Fibroblast of skin of back (primary cell): ENCODE measurements at regions not wholly inside any gene's neighbourhood (a gene's known extent, or its start where the extent isn't known, plus 50 kb on each side); places are given as distances from the start of the nearest gene placed in this dataset.
"Not testable (repeated sequence)": the region's sequence is repeated elsewhere in the genome, so short reads cannot be mapped to it uniquely, and the experiment has no call there.

Experiments used
- DNase-seq: peaks from one replicate; pipeline ENCODE4 v3.0.0-alpha.2; 2013

DNA sequence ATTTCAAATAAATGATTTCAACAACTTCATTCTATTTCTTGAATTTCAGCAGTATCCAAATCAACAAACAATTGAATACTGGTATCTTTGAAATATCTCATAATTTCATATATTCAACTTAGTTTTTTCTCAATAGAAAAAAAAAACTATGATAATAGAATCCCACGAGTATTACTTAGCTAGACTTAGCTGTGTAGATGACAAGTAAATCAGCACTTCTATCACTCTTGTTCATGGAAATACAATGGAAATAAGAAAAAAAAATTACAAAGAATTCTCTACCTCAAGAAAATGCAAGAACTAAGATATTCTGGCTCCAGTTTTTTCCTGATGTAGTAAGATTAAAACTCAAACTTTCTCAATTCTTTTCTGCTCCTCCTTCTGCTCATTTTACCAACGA, 256.2 kb upstream of the KYNU start:
- no peak for DNase-seq

GRCh38 chr2:142617461-142617860, 260.0 kb upstream of the KYNU start:
- no peak for DNase-seq

- no peak for DNase-seq
Measured at GRCh38 chr2:142615876-142616275, 261.6 kb upstream of the KYNU start.

- not testable (repeated sequence) for DNase-seq
Measured at GRCh38 chr2:142613193-142613592, 264.3 kb upstream of the KYNU start.

DNA sequence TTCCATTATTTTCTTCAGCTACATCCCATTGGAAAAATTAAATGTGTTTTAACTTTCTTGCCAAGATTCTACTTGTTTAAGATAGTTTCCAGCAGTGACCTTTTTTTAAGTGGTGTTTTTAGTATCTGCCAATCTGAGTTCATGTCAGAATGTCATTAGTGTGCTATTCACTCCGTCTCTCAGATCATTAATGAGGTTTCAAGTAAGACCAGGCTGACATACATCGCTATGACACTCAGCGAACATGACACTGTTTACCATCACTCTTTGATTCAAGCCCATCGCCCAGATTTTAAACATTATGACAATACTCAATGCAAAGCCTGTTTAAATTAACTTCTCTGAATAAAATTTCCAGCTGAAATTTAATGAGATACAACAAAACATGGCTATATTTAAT, 272.0 kb upstream of the KYNU start:
- DNase-seq: no peak

GRCh38 chr2:142603759-142604158, 273.7 kb upstream of the KYNU start:
- no peak for DNase-seq

- DNase-seq: no peak
Measured at GRCh38 chr2:142602418-142602989, 275.0 kb upstream of the KYNU start.

- no peak for DNase-seq
Measured at GRCh38 chr2:142601794-142602193, 275.7 kb upstream of the KYNU start.

DNA sequence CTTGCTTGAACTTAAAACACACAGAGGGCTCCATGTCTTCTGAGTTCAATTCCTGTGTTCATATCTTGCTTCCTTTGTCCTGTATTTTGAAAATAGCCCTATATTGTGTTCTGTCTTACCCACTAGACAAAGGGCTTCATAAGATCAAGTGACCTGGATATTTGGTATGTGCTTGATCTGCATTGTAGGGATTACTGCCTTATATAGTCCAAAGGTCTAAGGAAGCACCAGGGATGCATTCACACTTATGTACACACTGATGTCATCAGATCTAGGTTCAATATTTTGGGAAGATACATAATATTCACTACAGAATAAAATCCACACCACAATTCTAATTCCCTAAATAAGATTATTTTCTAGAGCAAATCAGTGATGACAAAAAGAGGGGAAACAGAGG, 278.0 kb upstream of the KYNU start:
- peak; percentile 31 for DNase-seq

DNA sequence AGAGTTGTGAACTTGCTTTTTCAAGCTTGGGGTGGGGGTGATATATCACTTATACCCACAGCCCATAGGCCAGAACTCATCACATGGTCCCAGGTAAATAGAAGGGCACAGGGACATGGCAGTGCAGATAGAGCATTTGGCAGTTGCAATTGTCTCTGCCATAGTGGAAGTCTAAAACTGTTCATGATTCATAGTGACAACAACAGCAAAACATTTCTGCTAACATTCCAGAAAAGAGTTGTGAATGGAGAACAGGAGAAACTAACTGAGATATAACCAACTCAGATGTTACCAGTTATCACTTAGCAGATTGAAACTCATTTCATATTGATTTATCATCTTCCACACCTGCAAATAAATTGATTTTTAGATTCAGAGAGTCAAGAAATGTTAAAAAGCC, 278.6 kb upstream of the KYNU start:
- DNase-seq: peak; percentile 55

DNA sequence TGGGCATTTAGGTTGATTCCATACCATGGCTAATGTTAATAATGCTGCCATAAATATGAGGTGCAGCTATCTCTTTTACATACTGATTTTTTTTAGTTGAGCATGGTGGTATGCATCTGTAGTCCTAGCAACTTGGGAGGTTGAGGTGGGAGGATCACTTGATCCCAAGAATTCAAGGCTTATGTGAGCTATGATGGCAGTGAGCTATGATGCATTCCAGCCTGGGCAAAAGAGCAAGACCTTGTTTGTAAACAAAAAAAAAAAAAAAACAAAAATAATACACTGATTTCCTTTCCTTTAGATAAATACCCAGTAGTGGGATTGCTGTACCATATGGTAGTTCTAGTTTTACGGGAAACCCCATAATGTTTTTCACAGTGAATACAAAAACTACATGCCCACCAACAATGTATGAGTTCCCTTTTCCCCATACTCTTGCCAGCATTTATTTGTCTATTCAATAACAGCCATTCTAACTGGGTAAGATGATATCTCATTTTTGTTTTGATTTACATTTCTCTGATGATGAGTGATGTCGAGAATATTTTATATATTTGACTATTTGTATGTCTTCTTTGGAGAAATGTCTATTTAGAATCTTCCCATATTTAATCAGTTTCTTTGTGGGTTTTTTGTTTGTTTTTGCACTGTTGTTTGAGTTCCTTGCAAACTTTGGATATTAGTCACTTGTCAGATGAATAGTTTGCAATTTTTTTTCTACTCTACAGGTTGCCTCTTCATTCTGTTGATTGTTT, 281.0 kb upstream of the KYNU start:
- peak; percentile 88 for DNase-seq

- DNase-seq: no peak
Measured at GRCh38 chr2:142594935-142595334, 282.5 kb upstream of the KYNU start.

GRCh38 chr2:142592171-142592570, 285.3 kb upstream of the KYNU start:
- DNase-seq: no peak

GRCh38 chr2:142591420-142591819, 286.0 kb upstream of the KYNU start:
- DNase-seq: peak; percentile 88

DNA sequence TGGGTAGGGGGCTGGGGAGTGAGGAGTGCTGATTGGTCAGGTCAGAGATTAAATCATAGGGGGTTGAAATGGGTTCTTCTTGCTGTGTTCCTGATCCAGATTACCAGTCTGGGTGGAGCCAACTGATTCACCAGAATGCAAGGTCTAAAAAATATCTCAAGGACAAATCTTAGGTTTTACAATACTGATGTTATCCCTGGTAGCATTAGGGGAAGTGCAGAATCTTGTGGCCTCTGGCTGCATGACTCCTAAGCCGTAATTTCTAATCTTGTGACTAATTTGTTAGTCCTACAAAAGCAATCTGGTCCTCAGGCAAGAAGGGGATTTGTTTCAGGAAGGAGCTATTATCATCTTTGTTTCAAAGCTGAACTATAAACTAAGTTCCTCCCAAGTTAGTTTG, 289.2 kb upstream of the KYNU start:
- DNase-seq: no peak

DNA sequence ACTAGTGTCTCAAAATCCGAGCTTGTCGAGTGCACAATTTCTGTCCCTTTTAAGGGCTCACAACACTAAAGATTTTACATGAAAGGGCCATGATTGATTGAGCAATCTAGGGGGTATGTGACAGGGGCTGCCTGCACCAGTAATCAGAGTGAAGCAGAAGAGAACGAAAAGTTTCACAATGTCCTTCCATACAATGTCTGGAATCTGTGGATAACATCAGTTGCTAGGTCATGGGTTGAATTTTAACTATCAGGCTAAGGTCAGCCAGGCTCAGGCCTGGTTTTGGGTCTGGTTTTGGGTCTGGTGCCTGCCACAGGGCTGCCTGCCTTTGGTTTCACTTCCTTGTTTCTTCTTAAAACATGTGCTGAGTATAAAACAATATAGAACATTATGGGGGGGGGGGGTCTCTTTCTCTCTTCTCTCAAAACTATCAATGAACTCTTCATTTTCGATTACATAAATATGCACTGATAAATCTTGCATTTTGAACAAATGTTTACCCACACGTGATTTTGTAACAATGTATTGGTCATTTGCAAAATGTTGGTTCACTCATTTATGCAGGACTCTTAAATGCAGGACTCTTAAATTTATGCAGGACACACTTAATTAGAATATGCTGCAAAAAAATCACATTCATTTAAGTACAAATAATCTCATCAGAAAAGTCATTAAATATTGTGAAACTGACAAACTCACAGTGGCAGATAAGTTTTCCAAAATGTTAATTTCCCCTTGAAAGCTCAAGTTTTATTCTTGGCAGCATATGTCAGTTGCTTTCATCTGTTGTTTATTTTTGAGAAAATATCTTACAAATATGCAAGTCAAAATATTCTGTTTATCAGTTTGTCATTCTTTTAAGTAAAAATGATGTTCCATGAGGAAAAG, 290.5 kb upstream of the KYNU start:
- no peak for DNase-seq

DNA sequence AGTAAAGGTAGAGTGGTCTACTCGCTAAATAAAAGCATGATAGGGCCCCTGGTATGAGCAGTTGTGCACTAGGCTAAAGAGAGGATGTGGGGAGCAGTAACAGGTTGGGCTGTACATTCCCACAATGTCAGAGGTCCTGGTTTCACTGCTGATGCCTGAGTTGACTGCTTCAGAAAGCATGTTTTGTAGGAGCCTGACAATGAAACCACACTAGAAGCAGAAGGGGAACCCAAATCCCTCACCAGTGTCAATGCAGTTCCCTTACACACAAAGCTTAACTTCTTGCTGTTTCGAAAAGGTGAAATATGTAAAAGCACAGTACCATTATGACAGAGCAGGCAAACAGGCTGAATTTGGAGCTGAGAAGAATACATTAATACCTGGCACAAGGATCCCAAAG, 291.7 kb upstream of the KYNU start:
- no peak for DNase-seq

DNA sequence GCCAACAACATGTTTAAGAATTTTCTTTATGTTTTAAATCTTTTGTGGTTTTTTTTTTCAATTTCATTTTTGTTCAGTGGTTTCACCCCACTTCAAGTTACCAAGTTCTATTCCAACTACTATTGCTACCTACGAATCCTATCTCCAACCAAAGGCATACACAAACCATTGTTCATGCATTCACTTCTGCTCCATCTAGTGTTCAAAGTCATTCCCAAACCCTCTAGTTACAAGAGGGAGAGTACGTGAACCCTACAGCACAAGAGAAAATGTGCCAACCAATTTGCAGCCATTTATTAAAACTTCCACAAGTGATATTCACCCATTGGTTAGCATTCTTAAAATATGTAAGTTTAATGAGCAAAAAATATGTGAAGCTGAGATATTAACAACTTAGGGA, 295.1 kb upstream of the KYNU start:
- DNase-seq: no peak

DNA sequence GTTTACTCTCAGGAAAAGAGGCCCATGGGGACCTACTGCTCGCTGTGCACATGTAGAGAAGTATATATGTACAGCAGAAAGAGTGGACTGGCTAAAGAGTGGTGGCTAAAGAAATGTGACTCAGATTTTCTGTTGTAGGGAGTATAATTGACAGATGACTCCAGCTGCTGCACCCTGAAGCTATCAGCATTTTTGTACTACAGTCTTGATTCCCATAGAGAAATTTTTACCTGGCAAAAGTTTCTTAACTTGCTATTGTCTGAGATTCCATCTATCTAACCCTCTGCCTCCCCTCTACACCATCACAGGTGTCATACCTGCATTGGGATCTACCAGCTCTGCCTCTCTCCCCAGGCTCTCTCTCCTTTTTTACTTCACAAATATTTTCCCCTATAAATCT, 296.0 kb upstream of the KYNU start:
- no peak for DNase-seq

DNA sequence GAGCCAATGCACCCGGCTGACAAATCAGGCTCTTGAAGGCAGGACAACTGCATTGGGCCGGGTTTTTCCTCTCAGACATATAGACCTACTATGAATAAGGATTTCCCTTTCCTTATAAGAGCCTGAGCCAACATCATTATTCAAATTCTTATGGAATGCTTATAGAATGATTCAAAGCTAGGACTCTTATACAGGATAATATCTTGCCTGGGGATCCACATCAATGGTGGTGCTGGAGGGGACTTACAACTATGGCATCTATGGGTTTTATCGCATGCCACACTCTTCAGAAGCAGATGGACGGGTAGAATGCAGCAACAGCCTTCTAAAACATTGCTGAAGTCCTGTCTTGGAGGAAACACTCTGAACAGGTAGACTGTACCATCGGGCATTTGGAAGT, 296.8 kb upstream of the KYNU start:
- DNase-seq: no peak

GRCh38 chr2:142575561-142575960, 301.9 kb upstream of the KYNU start:
- no peak for DNase-seq

DNA sequence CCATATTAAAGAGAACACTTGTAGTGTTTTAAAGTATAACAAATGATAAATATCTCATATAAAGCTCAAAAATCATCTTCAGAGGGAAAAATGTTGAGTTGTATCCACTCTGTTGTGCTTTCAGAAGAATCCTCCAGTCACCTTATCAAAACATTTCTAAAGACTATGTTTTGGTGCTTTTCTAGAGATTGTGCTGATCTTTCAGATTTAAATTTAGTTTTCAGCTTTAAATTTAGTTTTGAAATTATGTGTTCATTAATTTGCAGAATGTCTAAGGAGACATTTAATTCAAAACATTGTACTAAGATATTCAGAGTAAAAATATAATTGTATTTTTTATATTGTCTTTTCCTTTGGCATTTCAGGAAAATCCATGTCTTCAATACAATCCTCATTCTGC, 303.1 kb upstream of the KYNU start:
- no peak for DNase-seq

DNA sequence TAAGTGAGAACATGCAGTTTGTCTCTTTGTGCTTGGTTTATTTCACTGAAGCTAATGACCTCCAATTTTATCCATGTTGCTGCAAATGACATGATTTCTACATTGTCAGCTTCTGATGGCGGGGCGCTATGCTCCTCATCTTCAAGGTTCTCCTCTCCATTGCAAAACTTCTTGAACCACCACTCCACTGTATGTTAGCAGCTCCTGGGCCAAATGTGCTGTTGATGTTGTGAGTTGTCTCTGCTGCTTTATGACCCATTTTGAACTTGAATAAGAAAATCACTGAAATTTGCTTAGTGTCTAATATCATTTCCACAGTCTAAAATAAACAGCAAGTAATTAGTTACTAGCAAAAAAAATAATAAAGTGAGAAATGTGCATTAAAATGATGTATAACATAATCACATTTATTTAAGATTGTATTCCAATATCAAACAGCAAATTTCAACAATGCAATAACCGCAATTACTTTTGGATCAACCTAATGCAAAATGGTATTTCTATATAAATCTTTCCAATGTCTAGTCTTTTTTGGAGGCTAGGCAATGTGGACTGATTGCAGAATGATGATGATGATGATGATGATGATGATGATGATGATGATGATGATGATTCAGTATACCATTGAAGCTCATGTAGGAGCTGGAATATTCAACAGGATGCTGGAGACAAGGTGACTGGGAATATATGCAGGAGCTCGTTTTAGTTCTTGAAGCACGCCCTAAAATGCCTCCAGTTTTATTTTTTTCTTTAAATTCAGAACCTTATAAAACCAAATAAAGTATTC, 304.9 kb upstream of the KYNU start:
- no peak for DNase-seq
